SK-N-SH (cell line): ENCODE measurements at regions not wholly inside any gene's neighbourhood (a gene's known extent, or its start where the extent isn't known, plus 50 kb on each side); places are given as distances from the start of the nearest gene placed in this dataset.

Experiments
- CTCF ChIA-PET: fragments of 300-600, 350-600 bp; formaldehyde crosslinking; extraction: SDS; loops from one replicate; lab custom pipeline; 2021; lab: Yijun Ruan, JAX
- POLR2A ChIA-PET: fragments of 350-600 bp; sonication (Branson Sonifier 250); formaldehyde crosslinking; extraction: SDS; loops from one replicate; lab custom pipeline; 2020; ENCODE audit warnings: antibody characterized with exemption, inconsistent platforms; lab: Yijun Ruan, JAX
- DNase-seq: peaks from one replicate; pipeline ENCODE4 v3.0.0; 2012
- H2AFZ ChIP-seq: fragments of 200-600 bp; sonication (generic); 2 replicates; pipeline ENCODE4 v1.8.1; 2016; ENCODE audit warnings: antibody characterized with exemption, mild to moderate bottlenecking, low read depth
- H3F3A ChIP-seq: fragments of 200-600 bp; sonication (generic); replicated peaks from 2 replicates; pipeline ENCODE3; 2016; ENCODE audit warnings: antibody characterized with exemption, mild to moderate bottlenecking; ENCODE audit not compliant: insufficient read depth
- H3K27ac ChIP-seq, 2 experiments: fragments of 200-500 bp in 1 of 2; fragments of 200-600 bp in 1 of 2; sonication (Bioruptor generic) in 1 of 2; sonication (generic), shearing (Covaris generic) in 1 of 2; 2 replicates each; pipeline versions ENCODE4 v1.5.1 to v1.6.1; 2014 to 2016; ENCODE audit warnings: low read depth in 2 of 2, inconsistent platforms in 1 of 2, low read length in 1 of 2, mild to moderate bottlenecking in 1 of 2, mixed read lengths in 1 of 2
- H3K27me3 ChIP-seq: fragments of 200-600 bp; sonication (generic), shearing (Covaris generic); 2 replicates; pipeline ENCODE4 v1.6.1; 2016; ENCODE audit warnings: mixed run types; ENCODE audit not compliant: insufficient read depth
- H3K36me3 ChIP-seq, 2 experiments: fragments of 200-500 bp in 1 of 2; fragments of 200-600 bp in 1 of 2; sonication (Bioruptor generic) in 1 of 2; sonication (generic) in 1 of 2; replicated peaks in 1 of 2; 2 replicates each; pipeline versions ENCODE3 to v1.5.1; 2014 to 2016; ENCODE audit warnings: low read length in 1 of 2, mild to moderate bottlenecking in 1 of 2; ENCODE audit not compliant: insufficient read depth in 2 of 2, control insufficient read depth in 1 of 2
- H3K4me1 ChIP-seq, 2 experiments: fragments of 200-500 bp in 1 of 2; fragments of 200-600 bp in 1 of 2; sonication (Bioruptor generic) in 1 of 2; sonication (generic), shearing (Covaris generic) in 1 of 2; 2 replicates each; pipeline versions ENCODE4 v1.5.1 to v1.6.1; 2014 to 2016; ENCODE audit warnings: low read depth in 1 of 2, low read length in 1 of 2, mixed run types in 1 of 2; ENCODE audit not compliant: insufficient read depth in 2 of 2, control insufficient read depth in 1 of 2
- H3K4me2 ChIP-seq: fragments of 200-600 bp; sonication (generic), shearing (Covaris generic); 2 replicates; pipeline ENCODE4 v1.6.1; 2017; ENCODE audit warnings: mixed run types
- H3K4me3 ChIP-seq, 2 experiments: fragments of 200-500 bp in 1 of 2; fragments of 200-600 bp in 1 of 2; sonication (Bioruptor generic) in 1 of 2; sonication (generic), shearing (Covaris generic) in 1 of 2; 2 replicates each; pipeline versions ENCODE4 v1.5.1 to v1.8.1; 2014 to 2016; ENCODE audit warnings: low read depth in 2 of 2, inconsistent platforms in 1 of 2, low read length in 1 of 2, mild to moderate bottlenecking in 1 of 2, mixed read lengths in 1 of 2, moderate library complexity in 1 of 2
- H3K79me2 ChIP-seq: fragments of 200-600 bp; sonication (generic); 2 replicates; pipeline ENCODE4 v1.8.1; 2017; ENCODE audit warnings: mild to moderate bottlenecking; ENCODE audit not compliant: insufficient read depth
- H3K9ac ChIP-seq: fragments of 200-600 bp; sonication (generic); 2 replicates; pipeline ENCODE4 v1.6.1; 2017; ENCODE audit warnings: mixed run types
- H3K9me2 ChIP-seq: fragments of 200-600 bp; sonication (generic); 2 replicates; pipeline ENCODE4 v1.6.1; 2017; ENCODE audit warnings: mixed run types
- H3K9me3 ChIP-seq: fragments of 200-600 bp; sonication (generic); 2 replicates; pipeline ENCODE4 v1.6.1; 2017; ENCODE audit warnings: mixed run types, mild to moderate bottlenecking, moderate library complexity
- H4K20me1 ChIP-seq: fragments of 200-600 bp; sonication (generic); 2 replicates; pipeline ENCODE4 v1.6.1; 2017; ENCODE audit warnings: mild to moderate bottlenecking, mixed run types; ENCODE audit not compliant: insufficient read depth
- EP300 ChIP-seq, 2 experiments: IDR thresholded peaks; 2 replicates each; pipeline versions ENCODE4 v1.4.0 to v1.6.1; 2012; ENCODE audit warnings: borderline replicate concordance in 1 of 2, low read depth in 1 of 2, low read length in 1 of 2
- FOSL2 ChIP-seq: IDR thresholded peaks from 2 replicates; pipeline ENCODE4 v1.4.0; 2012; ENCODE audit warnings: low read depth, mild to moderate bottlenecking, moderate library complexity, borderline replicate concordance
- MAX ChIP-seq: IDR thresholded peaks from 2 replicates; pipeline ENCODE4 v1.4.0; 2012; ENCODE audit warnings: low read depth
- NRF1 ChIP-seq: IDR thresholded peaks from 2 replicates; pipeline ENCODE4 v1.6.1; 2012; ENCODE audit warnings: low read depth, mild to moderate bottlenecking, low read length
- POLR2AphosphoS5 ChIP-seq: IDR thresholded peaks from 2 replicates; pipeline ENCODE4 v1.6.1; 2012; ENCODE audit warnings: low read depth, low read length
- RCOR1 ChIP-seq: fragments of 150-350 bp; IDR thresholded peaks from 2 replicates; pipeline ENCODE4 v1.6.1; 2017; ENCODE audit warnings: antibody characterized with exemption, low read length
- REST ChIP-seq: IDR thresholded peaks from 2 replicates; pipeline ENCODE4 v1.6.1; 2012; ENCODE audit warnings: mild to moderate bottlenecking, low read depth, low read length, moderate library complexity
- RXRA ChIP-seq: IDR thresholded peaks from 2 replicates; pipeline ENCODE4 v1.4.0; 2012; ENCODE audit warnings: low read depth, mild to moderate bottlenecking, borderline replicate concordance
- SIN3A ChIP-seq: IDR thresholded peaks from 2 replicates; pipeline ENCODE4 v1.6.1; 2012; ENCODE audit warnings: low read depth, mild to moderate bottlenecking, low read length, moderate library complexity, borderline replicate concordance
- SMC3 ChIP-seq: IDR thresholded peaks from 2 replicates; pipeline ENCODE4 v1.6.1; 2012; ENCODE audit warnings: low read depth, low read length, improper control_type of control experiment
- TAF1 ChIP-seq: IDR thresholded peaks from 2 replicates; pipeline ENCODE4 v1.6.1; 2012; ENCODE audit warnings: low read depth, mild to moderate bottlenecking, low read length, moderate library complexity, borderline replicate concordance
- TEAD4 ChIP-seq: IDR thresholded peaks from 2 replicates; pipeline ENCODE4 v1.4.0; 2012; ENCODE audit warnings: mild to moderate bottlenecking, borderline replicate concordance; ENCODE audit not compliant: insufficient read depth
- YY1 ChIP-seq: IDR thresholded peaks from 2 replicates; pipeline ENCODE4 v1.4.0; 2012; ENCODE audit warnings: low read depth, mild to moderate bottlenecking
- ZBTB33 ChIP-seq: IDR thresholded peaks from 2 replicates; pipeline ENCODE4 v1.4.0; 2012; ENCODE audit warnings: low read depth, borderline replicate concordance
- WGBS: methylation state at CpG from one replicate; pipeline ENCODE4 v1.1.6; 2017; ENCODE audit warnings: low lambda C conversion rate; 5-methylcytosine and 5-hydroxymethylcytosine counted together
- TF ChIP-seq, protein P1 (sequence below): fragments of 200-600 bp; sonication (generic); IDR thresholded peaks from 2 replicates; pipeline ENCODE4 v1.6.1; 2017; ENCODE audit warnings: antibody characterized with exemption, mild to moderate bottlenecking, moderate library complexity

- Histone ChIP-seq H3K9me2 (no peaks in the 10 kb centered on the region), H3K36me3 (no peaks in the 10 kb centered on the region), H2AFZ (no peak overlapping the region), H3K27ac (no peak overlapping the region), H3K4me1 (no peaks in the 10 kb centered on the region; a peak in 1 of 4 replicates), H3K9ac (no peak overlapping the region), H3K79me2 (no peaks in the 10 kb centered on the region), H4K20me1 (no peaks in the 10 kb centered on the region), H3K4me2 (no peak overlapping the region), H3K4me3 (no peak overlapping the region), H3K27me3 (no peaks in the 10 kb centered on the region), H3F3A (no peaks in the 10 kb centered on the region), H3K9me3 (no peaks in the 10 kb centered on the region)
- 8% methylated on average over 5 of the region's 5 CpGs for WGBS
- TF ChIP-seq YY1 (no peak), FOSL2 (no peak), ZBTB33 (no peak), POLR2AphosphoS5 (no peak), REST (no peak), TEAD4 (no peak), RXRA (no peak), SMC3 (no peak), SIN3A (no peak), MAX (no peak)
- DNase-seq: no peak
- POLR2A ChIA-PET: no interaction called here
- CTCF ChIA-PET: interaction anchor here (0.6 kb wide), 1 partner anchor 60 kb away, joined by 3 read pairs; no protein-coding TSS in a partner anchor
Measured at GRCh38 chr1:5368201-5368600, 624.0 kb downstream of the NPHP4 start.

GRCh38 chr1:5367306-5367705 lies 624.9 kb downstream of the NPHP4 start:
- ChIA-PET CTCF (no interaction called here), POLR2A (no interaction called here)
- H3K9me3 ChIP-seq: no peaks in the 10 kb centered on the region

More at GRCh38 chr1:5367306-5367705, 624.9 kb downstream of the NPHP4 start:
- no peak overlapping the region for H2AFZ ChIP-seq
- no peaks in the 10 kb centered on the region; a peak in 1 of 4 replicates for H3K4me1 ChIP-seq
- DNase-seq: no peak
- no peak overlapping the region for H3K4me3 ChIP-seq
- no peaks in the 10 kb centered on the region for H3K9me2 ChIP-seq
- H3K27me3 ChIP-seq: no peaks in the 10 kb centered on the region
- no peak overlapping the region for H3K4me2 ChIP-seq
- H3K27ac ChIP-seq: no peak overlapping the region
- WGBS: 13% methylated on average over 6 of the region's 6 CpGs
- no peaks in the 10 kb centered on the region for H3K79me2 ChIP-seq
- H3K36me3 ChIP-seq: no peaks in the 10 kb centered on the region
- TF ChIP-seq REST (no peak), NRF1 (no peak), EP300 (IDR thresholded peaks at IDR 0.05; ENCODE audit: borderline replicate concordance in 1 of 2, low read depth in 1 of 2, low read length in 1 of 2) (no peak), SMC3 (no peak), TAF1 (no peak), RCOR1 (no peak)
- TF ChIP-seq, protein P1, sequence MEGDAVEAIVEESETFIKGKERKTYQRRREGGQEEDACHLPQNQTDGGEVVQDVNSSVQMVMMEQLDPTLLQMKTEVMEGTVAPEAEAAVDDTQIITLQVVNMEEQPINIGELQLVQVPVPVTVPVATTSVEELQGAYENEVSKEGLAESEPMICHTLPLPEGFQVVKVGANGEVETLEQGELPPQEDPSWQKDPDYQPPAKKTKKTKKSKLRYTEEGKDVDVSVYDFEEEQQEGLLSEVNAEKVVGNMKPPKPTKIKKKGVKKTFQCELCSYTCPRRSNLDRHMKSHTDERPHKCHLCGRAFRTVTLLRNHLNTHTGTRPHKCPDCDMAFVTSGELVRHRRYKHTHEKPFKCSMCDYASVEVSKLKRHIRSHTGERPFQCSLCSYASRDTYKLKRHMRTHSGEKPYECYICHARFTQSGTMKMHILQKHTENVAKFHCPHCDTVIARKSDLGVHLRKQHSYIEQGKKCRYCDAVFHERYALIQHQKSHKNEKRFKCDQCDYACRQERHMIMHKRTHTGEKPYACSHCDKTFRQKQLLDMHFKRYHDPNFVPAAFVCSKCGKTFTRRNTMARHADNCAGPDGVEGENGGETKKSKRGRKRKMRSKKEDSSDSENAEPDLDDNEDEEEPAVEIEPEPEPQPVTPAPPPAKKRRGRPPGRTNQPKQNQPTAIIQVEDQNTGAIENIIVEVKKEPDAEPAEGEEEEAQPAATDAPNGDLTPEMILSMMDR: no peak
- H3K9ac ChIP-seq: no peak overlapping the region
- H3F3A ChIP-seq: no peaks in the 10 kb centered on the region
- no peaks in the 10 kb centered on the region for H4K20me1 ChIP-seq
